Ramos (cell line): ENCODE measurements at regions not wholly inside any gene's neighbourhood (a gene's known extent, or its start where the extent isn't known, plus 50 kb on each side); places are given as distances from the start of the nearest gene placed in this dataset.

Source experiments
- in situ Hi-C: fragments of 300-500 bp; cut with MboI; formaldehyde crosslinking; loops from one replicate; pipeline ENCODE4 v1.14.3; 2022; ENCODE audit warnings: low sequenced_read_pairs; ENCODE audit not compliant: unreplicated experiment

DNA sequence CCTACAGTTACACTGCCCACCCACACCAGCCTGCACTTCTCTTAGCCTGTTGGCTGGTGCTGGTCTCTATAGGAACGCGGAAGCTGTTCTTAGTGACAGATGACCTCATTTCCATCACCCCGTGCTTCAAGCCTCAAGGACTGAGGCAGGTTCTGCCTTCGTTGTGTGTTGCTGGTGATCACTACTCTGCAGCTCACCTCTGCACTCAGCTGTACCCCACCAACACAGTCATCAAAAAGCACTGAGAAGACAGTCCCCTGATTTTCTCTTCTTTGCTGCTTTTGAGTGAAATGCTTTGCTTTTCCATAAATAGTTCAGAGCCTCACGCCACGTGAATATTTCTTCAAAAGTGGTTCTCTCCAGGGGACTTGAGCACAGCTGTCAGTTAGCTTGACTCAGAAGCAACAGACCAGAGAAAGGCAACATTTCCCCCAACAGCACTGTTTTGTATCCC lies 225.7 kb upstream of the CCDC150 start:
- in situ Hi-C loops, result no loop called here

DNA sequence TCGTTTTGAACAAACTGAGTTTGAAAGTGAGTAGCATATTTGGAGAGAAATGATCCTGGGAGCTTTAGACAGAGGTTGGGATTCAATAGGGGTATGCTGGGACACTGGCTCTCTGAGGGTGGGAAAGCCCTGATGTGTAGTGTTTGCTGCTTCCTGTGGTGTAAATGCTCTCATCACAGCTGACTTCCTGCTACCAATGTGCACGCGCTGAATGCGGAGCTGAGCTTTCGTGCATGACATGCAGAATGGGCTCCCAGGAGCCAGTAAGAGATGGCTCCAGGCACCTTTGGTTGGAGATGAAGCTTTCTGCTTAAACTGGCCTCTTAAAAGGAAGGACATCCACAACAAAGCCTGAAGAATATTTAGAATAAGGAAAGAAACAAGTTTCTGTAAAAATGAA lies 224.1 kb upstream of the CCDC150 start:
- in situ Hi-C loops, result no loop called here

DNA sequence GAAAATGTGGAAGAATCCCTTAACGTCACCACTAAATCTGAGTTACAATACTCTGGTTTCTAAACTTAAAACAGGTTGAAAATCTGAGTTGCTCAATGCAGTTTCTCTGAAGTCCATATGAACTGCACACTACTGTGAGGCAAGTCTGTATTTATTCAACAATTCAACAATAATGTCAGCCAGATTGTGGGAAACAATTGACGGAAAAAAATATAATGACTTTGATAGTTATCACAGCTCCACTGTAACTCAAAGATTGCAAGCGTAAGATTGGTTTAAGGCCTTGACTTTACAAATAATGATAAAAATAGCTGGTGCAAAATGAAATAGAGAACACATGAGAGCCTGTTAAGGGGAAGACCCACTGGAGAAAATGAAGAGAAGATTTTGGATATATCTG lies 219.4 kb upstream of the CCDC150 start:
- in situ Hi-C loops, result no loop called here

GRCh38 chr2:196421880-196422279 lies 217.6 kb upstream of the CCDC150 start:
- in situ Hi-C loops, result no loop called here

GRCh38 chr2:196422361-196422760 lies 217.2 kb upstream of the CCDC150 start:
- in situ Hi-C loops, result no loop called here

DNA sequence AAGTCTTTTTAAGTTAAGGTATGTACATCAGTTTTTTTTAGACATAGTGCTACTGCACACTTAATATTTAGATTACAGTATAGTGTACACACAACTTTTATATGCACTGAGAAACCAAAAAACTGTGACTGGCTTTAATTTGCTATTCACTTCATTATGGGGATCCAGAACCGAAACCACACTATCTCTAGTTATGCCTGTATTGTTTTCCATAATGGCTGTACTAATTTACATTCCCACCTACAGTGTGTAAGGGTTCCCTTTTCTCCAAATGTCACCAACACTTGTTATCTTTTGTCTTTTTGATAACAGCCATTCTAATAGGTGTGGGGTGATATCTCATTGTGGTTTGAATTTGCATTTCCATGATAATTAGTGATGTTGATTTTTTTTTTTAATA lies 213.4 kb upstream of the CCDC150 start:
- in situ Hi-C loops, result no loop called here

DNA sequence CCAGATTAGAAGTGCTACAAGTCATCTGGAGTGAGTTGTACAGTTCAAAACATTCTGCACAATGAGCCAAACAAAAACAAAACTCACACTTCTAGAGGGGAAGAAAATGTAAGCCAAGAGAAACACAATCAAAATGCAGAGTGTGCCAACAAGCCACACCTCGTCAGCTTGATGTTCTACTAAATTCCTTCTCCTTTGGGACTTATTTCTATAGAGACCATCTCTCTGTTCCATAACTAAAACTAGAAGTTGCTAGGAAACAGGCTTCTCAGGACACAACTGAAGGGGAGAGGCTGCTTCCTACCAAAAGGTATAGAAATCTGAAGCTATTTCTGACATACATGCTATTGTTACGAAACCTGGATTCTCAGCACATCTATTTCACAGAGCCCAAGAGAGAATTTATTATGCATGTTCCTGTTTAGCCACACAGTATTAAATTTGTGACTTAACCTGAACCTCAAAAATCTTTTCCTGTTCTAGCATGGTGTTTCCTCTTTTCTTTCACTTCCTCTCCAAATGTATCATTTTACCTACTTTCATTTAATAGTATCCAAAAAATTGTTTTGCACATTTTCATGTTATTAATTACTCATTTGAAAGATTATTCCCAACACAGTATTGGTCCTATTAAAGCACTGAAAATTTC lies 211.4 kb upstream of the CCDC150 start:
- in situ Hi-C loops, result no loop called here

- in situ Hi-C loops, result no loop called here
These were observed 208.4 kb upstream of the CCDC150 start for GRCh38 chr2:196431076-196431475.

GRCh38 chr2:196431957-196432356 lies 207.6 kb upstream of the CCDC150 start:
- in situ Hi-C loops, result no loop called here

- in situ Hi-C loops, result no loop called here
These were observed 206.4 kb upstream of the CCDC150 start for GRCh38 chr2:196433116-196433515.

- in situ Hi-C loops, result no loop called here
These were observed 205.3 kb upstream of the CCDC150 start for GRCh38 chr2:196434217-196434616.

DNA sequence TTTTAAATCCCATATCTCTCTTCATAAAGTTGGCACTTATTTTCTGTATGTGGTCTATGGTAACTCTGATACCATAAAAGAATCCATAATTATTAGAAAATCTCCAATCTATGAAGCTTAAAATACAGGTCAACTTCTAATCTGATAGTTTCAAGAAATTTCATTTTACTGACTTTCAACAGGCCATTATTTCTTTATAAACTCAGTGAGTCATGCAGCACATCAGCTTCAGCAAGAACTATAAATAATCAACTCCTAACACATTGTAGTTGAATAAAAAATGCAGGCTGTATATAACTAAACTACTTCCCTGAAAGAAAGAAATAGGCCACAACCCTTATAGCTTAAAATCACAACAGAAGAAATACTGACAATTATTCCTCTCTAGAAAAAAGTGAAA lies 204.3 kb upstream of the CCDC150 start:
- in situ Hi-C loops, result no loop called here

DNA sequence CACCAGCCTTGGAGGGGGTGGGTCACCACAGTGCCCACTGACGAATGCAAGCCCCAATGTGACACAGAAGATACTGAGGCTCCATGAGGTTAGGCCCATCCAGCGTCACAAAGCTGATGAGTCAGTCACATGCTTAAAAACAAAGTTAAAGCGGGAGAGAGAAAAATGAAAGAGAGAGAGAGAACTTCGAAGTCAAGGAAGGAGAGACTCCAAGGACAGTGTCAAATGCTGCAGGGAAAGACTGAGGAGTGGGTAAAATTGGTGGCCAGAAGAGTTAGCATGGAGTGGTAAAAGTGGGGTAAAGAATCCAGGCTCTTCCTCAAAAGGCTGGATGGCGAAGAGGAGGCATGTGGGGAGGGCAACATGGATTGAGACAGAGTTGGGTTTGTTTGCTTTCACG lies 201.9 kb upstream of the CCDC150 start:
- in situ Hi-C loops, result no loop called here

DNA sequence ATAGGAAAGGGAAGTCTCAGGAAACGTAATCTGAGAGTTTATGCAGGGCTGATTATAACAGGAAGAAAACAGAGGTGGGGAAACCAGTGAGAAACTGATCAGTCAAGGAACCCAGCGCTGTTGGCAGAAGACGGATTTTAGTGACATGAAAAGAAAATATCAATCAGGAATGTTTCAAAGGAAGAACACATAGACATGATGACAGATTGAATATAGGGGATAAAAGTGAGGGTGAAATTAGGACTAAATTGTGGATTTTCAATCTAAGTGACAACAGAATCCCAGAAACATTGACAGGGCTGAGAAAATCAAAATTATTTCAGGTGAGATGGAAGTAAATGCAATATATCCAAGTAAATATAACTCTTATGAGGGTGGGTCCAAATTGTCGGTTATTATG lies 199.8 kb upstream of the CCDC150 start:
- in situ Hi-C loops, result no loop called here

DNA sequence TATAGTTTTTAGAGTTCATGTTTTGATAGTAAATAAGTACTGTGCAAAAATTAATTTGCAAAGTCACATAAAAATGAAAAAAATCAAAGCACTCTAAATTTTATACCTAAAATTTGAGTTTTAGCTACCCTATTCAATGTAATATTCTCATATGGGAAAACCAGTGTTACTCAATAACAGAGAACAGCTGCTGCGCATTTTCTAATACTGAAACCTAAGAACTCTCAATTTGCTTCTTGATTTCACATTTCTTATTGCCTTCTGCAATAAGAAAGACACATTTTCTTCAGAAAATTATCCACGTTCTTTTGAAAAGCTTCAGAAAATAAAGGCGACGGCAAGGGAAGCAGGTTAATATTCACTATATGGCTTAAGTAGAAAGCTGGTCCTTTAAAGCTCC lies 199.1 kb upstream of the CCDC150 start:
- in situ Hi-C loops, result no loop called here

DNA sequence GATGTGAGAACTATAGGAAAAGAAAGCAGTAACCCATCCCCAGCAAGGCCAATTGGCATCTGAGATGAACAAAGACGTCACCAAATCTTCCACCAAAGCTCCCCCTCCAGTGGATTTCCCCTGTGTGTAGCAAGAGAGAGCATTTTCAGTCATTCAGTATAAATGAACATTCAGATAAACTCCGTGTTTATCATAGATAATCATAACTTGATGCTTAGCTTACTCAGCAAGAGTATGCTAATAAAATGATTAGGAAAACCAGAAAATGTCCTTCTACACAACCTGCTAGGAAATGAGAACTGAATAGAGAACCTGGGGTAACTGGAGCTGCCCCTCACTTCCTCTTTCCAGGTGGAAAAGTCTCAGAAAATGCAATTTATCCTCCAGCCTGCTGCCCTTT lies 198.0 kb upstream of the CCDC150 start:
- in situ Hi-C loops, result no loop called here

DNA sequence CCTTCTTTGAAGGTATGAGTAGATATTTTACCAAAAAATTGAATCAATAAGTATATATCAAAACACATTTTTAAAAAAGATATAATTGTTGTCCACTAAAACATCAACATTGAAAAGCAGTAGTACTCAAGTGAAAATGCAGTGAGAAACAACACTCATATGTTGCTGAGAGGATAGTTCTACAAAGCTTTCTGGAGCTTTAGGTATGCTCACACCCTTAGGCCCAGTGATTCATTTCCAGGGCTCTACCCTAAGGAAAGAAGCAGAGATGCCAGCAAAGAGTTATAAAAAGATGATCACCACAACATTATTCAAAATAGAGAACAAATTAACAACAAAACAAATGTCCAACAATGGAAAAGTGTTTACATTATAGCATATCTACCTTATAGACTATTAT lies 197.3 kb upstream of the CCDC150 start:
- in situ Hi-C loops, result no loop called here

DNA sequence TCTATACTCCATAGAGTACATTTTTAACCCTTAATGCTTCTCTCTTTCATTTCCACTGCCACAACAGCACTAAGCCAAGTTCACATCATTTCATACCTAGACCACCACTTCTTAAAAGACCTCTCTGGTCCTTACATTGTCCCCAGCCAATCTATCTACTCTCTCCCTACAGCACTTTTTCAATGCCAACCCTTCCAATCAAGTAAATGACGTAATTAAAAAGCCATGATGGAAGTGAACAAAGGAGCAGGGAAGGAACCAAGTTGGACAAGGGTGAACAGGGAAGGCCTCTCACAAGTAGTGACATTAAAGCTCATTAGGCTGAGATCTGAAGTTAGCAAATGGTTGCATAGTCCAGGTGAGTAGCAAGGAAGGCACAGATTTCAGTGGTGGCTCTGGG lies 195.1 kb upstream of the CCDC150 start:
- in situ Hi-C loops, result no loop called here

DNA sequence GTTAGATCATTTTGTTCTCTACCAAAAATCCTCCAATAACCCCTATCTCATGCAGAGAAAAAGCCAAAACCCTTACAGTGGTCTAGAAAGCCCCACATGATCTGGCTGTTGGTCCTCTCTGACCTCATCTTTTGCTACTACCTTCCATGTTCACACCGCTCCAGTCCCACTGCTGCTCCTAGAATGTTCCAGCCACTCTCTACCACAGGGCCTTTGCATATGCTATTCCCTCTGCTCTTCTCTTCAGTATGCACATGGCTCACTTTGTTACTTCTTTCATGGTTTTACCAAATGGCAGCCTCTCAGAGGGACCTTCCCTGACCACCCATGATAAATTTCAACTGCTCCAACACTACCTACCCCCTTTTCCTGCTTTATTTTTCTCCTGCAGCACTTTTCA lies 193.5 kb upstream of the CCDC150 start:
- in situ Hi-C loops, result no loop called here

GRCh38 chr2:196448407-196449079 lies 191.0 kb upstream of the CCDC150 start:
- in situ Hi-C loops, result no loop called here

- in situ Hi-C loops, result no loop called here
These were observed 190.4 kb upstream of the CCDC150 start for GRCh38 chr2:196449083-196449482.

DNA sequence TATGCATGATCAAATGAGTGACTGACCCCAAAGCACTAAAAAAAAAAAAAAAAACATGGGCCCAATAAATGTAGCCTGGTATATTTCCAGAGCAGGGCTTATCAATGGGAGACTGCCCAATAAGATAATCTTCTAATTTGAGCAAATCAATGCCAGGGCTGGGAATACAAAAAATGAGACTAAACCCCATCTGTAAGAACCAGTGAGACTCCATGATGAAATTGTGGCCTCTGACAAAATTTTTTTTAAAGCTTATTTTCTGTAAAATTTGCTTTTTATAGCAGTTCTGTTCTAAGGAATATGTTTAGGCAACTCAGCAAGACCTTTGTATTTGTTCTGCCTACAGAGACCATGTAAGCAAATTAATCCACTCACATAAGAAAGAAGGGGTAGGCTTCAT lies 186.8 kb upstream of the CCDC150 start:
- in situ Hi-C loops, result loop anchor here (25.0 kb wide), 1 partner anchor 365 kb away; no protein-coding TSS in a partner anchor
